RWPE1 (cell line): ENCODE measurements at regions not wholly inside any gene's neighbourhood (a gene's known extent, or its start where the extent isn't known, plus 50 kb on each side); places are given as distances from the start of the nearest gene placed in this dataset.

Experiments
- CTCF ChIA-PET: fragments of 350-600 bp; sonication (Branson Sonifier 250); formaldehyde crosslinking; extraction: SDS; loops from one replicate; lab custom pipeline; 2021; lab: Yijun Ruan, JAX
- POLR2A ChIA-PET: fragments of 400-600 bp; formaldehyde crosslinking; extraction: SDS; loops from one replicate; lab custom pipeline; 2020; ENCODE audit warnings: antibody characterized with exemption; ENCODE audit not compliant: low non-redundant PET; lab: Yijun Ruan, JAX
- DNase-seq: peaks from one replicate; pipeline ENCODE4 v3.0.0; 2012; ENCODE audit warnings: low spot score
- H3K27ac ChIP-seq: fragments of 450-650 bp; 2 replicates; pipeline ENCODE4 v1.5.1; 2017
- TF ChIP-seq, protein P1 (sequence below): fragments of 450-650 bp; conservative IDR thresholded peaks from 2 replicates; pipeline ENCODE4 v1.5.1; 2017; ENCODE audit warnings: low read depth, mild to moderate bottlenecking

DNA sequence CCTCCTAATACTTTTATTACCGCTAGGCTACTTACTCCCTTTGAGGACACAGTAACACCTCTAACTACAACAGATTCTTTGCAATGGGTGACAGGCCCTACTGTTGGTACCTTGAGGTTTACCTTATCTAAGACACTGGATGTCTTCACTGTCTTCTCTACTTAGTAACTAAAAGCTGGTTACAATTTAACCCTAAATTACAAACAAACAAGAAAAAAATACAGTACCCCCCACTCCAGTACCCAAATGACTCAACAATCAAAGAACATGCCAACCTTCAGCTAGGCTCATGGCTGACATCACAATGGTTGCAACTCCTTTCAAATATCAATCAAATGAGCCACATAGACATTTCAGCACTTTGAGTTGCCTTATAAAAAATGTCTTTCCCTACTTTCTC lies 198.0 kb downstream of the GUCY2F start:
- ChIA-PET CTCF (no interaction called here), POLR2A (no interaction called here)
- TF ChIP-seq, protein P1, sequence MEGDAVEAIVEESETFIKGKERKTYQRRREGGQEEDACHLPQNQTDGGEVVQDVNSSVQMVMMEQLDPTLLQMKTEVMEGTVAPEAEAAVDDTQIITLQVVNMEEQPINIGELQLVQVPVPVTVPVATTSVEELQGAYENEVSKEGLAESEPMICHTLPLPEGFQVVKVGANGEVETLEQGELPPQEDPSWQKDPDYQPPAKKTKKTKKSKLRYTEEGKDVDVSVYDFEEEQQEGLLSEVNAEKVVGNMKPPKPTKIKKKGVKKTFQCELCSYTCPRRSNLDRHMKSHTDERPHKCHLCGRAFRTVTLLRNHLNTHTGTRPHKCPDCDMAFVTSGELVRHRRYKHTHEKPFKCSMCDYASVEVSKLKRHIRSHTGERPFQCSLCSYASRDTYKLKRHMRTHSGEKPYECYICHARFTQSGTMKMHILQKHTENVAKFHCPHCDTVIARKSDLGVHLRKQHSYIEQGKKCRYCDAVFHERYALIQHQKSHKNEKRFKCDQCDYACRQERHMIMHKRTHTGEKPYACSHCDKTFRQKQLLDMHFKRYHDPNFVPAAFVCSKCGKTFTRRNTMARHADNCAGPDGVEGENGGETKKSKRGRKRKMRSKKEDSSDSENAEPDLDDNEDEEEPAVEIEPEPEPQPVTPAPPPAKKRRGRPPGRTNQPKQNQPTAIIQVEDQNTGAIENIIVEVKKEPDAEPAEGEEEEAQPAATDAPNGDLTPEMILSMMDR = no peak
- DNase-seq = no peak
- no peak overlapping the region for H3K27ac ChIP-seq

DNA sequence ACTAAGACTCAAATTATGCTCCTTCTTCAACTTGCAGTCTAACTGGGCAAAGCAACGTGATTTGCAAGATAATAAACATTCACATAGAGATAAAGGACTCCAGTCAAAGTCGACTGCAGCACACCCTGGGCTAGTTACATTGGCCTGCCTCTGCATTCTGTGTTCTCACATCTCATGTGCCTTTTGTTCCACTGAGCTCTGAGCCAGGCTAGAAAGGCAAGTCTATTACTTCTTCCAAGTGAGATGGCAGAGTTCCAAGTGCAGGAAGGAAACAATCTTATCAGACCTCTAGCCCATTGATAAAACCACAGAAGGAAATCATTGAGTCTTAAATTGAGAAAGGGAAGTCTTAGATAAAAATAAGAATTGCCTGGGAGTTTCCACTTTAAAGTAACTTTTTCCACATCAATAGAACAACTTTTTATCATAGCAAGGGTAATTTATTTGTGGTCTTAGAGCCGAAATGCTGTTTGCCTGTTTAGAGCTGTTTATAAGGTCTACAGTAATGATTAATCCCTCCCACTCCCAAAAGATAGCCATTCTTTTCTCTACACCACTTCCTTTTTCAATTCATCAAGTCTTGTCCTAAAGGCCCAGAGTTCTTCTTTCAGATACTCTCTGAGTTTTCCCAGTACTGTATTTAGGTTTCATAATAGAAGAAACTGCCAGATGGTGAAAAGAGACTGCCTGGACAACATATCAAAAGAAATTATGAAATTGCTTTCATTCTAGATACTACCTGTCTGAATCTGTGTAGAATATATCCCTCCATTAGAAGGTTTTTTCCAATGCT lies 200.2 kb downstream of the GUCY2F start:
- no peak for DNase-seq
- POLR2A ChIA-PET = no interaction called here
- TF ChIP-seq, protein P1 = no peak
- H3K27ac ChIP-seq = no peak overlapping the region
- CTCF ChIA-PET = no interaction called here

DNA sequence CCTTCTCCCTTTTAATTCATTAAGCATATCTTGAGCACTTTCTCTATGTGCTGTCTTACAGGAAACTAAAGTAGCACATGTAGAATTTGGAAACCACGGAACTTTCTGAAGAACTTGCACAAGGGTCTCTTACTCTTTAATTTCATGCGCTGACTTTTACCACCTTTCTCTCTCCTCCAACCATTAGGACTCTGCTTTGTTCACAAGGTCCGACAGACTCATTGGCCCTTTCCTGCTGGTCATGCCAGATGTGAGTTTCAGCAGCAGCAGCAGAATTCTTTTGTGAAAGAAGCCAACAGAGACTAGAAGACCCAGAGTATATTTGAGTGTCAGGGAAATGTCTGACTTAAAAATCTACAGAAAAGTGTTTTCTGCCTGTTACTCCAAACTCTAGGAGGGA lies 207.1 kb downstream of the GUCY2F start:
- POLR2A ChIA-PET = no interaction called here
- CTCF ChIA-PET = no interaction called here
- no peak overlapping the region for H3K27ac ChIP-seq
- DNase-seq = no peak
- TF ChIP-seq, protein P1 = no peak

DNA sequence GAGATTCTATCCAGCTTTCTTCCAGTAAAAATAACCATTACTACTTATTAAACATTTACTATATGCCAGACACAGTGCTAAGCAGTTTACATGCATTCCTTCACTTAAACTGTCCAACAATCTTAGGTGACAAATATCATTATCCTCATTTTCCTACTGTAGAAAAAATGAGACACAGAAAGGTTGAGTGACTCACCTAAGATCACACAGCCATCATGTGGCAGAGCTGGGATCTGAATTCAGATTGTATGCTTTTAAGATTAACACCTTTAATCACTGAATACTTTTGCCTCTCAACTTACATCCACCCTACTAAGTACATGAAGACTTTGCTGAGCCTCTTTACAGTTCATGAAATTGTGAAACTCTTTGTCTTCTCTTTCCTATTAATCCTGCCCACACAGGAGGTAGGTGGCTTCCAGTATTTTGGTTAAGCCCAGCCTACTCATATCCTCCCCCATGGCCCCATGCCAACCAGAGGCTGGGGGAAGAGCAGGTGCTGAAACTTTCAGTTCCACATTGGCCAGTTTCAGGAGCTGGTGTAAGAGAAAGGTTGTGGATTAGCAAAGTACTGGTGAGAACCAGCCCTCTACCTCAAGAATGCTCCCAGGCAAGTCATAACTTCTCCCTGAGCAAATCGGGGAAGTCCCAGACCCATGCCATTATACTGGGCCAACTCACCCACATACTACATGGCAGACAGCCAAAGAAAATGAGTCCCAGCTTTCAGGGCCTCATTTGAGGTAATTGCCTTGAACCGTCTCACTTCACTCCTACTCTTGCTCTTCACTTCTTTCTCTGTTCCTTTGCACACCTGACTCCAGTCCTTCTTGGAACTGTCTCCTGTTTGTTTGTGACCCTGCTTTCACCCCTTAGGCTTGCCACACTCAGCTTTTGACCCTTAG lies 211.1 kb downstream of the GUCY2F start:
- TF ChIP-seq, protein P1 = no peak
- no peak overlapping the region for H3K27ac ChIP-seq
- ChIA-PET POLR2A (no interaction called here), CTCF (interaction anchor here (0.6 kb wide), 2 partner anchors 30 to 55 kb away, joined by 3 read pairs; no protein-coding TSS in a partner anchor)
- DNase-seq = peak; percentile 81

DNA sequence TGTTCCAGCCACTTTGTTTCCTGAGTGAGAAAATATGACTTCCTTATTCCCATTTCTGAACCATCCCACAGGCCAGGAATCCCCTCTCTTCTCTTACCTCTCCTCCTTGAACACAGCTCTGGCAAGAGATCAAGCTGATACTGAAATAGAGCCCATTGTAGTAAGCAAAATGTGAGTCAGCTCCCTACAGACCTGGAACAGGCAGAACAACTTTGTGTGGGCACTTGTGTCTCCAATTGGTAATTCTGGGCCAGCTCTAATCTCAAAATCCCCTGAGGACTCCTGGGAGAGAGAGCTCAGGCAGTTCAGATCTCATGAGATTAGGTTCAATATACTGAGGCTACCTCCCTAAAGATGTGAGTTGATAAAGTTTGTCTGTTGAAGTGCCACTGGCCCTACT lies 213.5 kb downstream of the GUCY2F start:
- ChIA-PET POLR2A (no interaction called here), CTCF (interaction anchor here (0.6 kb wide), 1 partner anchor 29 kb away, joined by 3 read pairs; no protein-coding TSS in a partner anchor)
- TF ChIP-seq, protein P1 = no peak
- no peak overlapping the region for H3K27ac ChIP-seq
- DNase-seq = peak; percentile 4

DNA sequence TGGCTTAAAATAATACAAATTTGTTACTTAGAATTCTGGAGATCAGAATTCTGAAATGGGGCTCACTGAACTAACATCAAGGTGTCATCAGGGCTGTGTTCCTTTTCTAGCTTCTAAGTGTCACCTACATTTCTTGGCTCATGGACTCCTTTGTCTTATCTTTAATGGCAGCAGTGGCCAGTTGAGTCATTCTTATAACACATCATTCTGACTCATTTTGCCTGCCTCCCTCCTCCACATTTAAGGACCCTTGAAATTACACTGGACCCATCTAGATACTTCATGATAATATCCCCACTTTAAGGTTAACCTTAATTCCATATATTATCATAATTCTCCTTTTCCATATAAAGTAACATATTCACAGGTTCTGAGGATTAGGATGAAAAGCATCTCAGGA lies 215.9 kb downstream of the GUCY2F start:
- TF ChIP-seq, protein P1 = no peak
- CTCF ChIA-PET = no interaction called here
- DNase-seq = no peak
- H3K27ac ChIP-seq = no peak overlapping the region
- POLR2A ChIA-PET = no interaction called here
